CD4-positive, alpha-beta T cell treated with Interleukin-15 for 1 hour (primary cell): ENCODE measurements at regions not wholly inside any gene's neighbourhood (a gene's known extent, or its start where the extent isn't known, plus 50 kb on each side); places are given as distances from the start of the nearest gene placed in this dataset.

ENCODE experiments used
- DNase-seq: peaks from one replicate; pipeline ENCODE4 v3.0.0-alpha.2; 2020

- no peak for DNase-seq
Measured at GRCh38 chr13:22461854-22462490, 718.8 kb upstream of the SGCG start.

- no peak for DNase-seq
Measured at GRCh38 chr13:22463089-22463488, 717.7 kb upstream of the SGCG start.

- no peak for DNase-seq
Measured at GRCh38 chr13:22468045-22468444, 712.7 kb upstream of the SGCG start.

- DNase-seq = no peak
Measured at GRCh38 chr13:22468824-22469223, 712.0 kb upstream of the SGCG start.

- no peak for DNase-seq
Measured at GRCh38 chr13:22469452-22469851, 711.3 kb upstream of the SGCG start.

- no peak for DNase-seq
Measured at GRCh38 chr13:22470075-22470474, 710.7 kb upstream of the SGCG start.

- no peak for DNase-seq
Measured at GRCh38 chr13:22482496-22483000, 698.2 kb upstream of the SGCG start.

- no peak for DNase-seq
Measured at GRCh38 chr13:22483276-22483675, 697.5 kb upstream of the SGCG start.

DNA sequence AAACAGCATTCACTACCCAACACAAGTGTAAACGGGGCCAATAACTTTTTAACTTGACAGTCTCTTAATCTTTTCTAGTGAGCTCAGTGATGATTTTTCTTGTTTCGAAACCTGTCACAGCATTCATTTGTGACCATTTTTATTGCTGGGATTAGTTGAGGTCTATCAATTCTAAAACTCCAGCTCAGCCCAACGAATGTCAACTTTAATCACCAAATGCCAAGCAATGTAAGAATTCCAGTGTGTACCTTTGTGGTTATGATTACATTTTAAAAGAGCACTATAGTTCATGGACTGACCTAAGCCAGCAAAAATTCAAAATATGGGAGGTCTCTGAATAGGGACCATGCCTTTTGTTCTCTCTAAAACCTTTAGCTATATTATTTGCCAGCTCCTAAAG, 694.3 kb upstream of the SGCG start:
- DNase-seq = no peak

DNA sequence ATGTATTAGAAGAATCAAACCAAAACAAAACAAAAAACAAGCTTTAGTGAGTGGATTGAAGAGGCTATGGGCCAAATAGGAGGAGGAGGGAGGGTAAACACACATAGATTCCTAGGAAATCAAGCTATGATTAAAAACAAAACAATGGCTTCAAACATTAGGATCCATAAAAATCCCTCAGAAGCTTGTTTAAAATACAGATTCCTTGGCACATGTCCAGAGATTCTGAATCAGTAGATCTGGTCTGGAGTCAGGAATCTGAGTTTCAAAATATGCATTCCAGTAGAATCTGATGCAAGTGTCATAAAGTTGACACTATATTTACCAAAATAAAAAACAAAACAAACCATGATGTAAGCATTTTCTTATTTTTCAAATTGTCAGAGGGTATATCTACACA, 692.8 kb upstream of the SGCG start:
- DNase-seq = no peak

DNA sequence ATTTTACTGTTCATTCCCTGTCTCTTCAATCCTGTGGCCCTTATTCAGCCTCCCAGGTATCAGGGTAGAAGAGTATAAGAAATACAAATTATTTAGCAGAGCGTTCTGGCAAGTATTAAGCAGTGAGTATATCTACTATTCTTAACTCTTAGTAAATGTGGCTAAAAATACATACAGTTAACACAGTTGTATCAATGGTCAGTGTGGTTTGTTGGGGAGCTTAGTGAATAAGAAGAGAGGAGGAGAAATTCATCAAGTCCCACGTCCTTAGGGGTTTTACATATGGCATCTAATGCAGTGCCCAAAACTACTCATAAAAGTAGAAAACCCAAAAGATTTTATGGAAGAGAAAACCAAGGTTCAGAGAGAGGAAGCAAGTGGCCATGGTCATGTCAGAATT, 691.0 kb upstream of the SGCG start:
- DNase-seq = no peak

GRCh38 chr13:22495819-22496218, 685.0 kb upstream of the SGCG start:
- DNase-seq = no peak

DNA sequence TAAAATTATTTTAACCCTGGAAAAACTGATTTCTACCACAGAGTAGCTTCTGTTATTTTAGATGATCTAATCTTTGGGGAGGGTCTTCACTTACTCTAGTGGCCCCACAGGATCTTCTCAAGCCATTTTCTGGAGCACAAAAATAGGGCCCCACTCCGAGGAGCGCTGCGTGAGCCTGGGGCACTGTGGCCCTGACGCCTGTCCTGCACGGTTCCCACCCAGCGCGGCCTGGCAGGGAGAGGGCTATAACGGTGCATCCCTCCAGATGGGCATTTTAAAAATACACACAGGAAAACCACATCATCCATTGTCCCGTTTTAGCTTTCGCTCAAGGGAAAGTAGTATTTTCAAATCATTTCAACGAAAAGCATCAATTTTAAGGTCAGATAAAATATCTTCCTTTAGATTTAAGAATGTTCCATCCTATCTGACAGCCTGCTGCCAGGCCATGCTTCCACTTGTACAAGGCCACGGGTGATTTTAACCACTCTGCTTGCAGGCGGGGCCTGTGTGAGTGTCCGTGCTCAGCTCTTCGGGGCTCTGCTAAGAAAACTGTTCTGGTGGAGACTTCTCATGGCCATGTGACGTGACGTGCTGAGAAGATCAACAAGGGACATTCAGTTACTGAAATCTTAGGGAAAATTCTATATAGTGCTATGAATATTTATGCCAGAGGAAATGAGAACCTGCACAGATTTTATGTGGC, 683.8 kb upstream of the SGCG start:
- no peak for DNase-seq

DNA sequence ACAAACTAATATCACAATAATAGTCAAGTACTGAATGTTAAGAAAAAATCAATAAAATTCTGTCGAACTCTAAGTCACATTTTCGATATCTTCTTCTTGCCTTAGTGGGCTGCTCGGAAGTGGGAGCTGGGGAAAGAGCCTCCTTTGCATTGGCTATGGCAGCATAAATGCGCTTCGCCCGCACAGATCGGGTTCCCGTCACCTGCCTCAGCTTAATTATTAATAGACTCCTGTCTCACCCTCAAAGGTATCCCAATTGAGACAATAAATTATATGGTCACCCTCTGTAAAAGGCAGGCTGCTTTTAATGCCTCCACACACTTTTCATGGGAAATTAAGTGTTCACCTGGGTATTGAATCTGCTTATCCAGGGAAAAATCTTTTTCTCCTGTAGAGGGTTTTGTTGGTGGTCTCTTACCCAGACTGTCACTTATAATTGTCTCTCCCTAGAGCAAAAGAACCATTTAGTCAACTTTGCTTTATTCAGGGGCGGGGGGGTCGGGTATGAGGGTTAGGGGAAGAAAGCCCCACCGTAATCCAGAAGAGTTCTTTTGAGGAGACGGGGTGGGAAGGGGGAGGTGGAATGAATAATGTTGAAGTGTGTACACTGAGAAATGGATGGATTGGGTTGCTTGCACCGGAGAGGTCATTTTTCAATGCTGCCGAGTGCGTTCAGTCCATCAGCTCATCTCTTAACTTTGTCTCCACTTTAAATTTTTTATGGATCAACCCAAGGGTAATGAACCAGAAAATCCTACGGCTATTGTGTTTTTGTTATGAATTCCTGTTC, 682.6 kb upstream of the SGCG start:
- no peak for DNase-seq

DNA sequence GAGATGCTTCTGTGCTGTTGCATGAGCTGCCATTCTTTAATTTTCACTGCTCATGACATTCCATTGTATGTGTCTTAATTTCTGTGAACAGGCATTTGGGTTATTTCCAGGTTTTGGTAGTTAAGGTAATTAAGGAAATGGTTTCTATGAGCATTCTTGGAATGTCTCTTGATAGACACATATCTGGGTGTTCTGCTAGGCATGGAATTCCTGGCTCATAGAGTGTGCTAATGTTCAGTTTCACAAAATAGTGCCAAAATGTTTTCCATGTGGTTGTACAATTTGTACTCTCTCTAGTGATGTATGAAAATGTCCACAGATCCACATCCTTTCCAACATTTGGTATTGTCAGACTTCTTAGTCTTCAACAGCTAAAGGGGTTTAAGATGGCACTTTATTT, 680.9 kb upstream of the SGCG start:
- no peak for DNase-seq

- DNase-seq = no peak
Measured at GRCh38 chr13:22505489-22505888, 675.3 kb upstream of the SGCG start.

GRCh38 chr13:22506096-22506691, 674.6 kb upstream of the SGCG start:
- no peak for DNase-seq

- no peak for DNase-seq
Measured at GRCh38 chr13:22517544-22517943, 663.2 kb upstream of the SGCG start.

DNA sequence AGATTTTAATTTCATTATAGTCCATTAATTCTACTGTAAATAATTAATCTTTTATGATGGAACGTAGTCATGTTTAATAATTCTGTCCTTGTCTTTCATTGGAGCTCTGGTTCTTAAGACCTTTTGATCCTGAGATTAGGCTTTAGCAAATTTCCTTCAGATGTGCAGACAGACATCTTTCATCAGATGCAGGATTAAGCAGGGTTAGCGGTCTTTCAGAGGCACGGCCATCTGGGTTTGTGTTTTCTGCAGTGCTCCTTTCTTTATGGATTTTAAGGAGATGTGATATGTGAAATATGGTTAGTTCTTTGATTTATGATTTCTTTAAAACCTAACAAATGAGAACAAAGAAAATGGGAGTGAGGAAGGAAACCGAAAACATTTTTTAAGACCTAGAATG, 643.9 kb upstream of the SGCG start:
- no peak for DNase-seq

DNA sequence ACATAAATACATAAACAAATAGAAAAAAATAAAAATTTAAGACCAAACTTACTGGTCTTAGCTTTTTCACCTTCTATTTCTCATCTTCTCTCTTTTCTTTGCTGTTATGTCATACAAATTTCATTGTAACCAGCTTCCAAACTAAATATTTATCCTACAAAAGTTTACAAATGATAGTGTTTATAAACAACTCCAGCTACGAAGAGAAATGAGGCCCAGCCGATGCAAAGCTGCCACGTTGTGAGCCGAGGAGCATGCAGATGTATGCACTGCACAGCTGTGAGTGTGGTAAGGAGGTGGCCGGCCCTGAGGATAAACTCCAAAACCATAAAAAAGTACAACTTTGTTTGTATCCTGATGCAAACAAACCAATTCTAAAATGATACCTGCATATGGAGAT, 642.4 kb upstream of the SGCG start:
- no peak for DNase-seq

DNA sequence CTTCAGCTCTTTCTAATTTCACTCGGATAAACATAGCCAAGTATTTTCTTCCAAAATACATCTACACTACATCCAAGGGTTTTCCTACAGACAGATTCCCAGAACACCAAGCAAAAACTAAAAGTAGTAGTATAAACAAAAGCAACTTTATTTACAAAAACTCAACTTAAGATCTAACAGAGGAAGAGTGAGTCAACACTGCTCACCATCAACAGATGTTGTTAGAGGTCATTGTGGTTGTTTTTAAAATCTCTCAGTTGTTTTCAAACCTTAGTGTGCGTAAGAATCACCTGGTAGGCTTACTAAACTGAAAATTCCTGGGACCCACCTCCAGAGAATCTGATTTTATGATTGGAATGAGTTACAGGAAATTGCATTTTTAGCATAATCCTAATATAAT, 631.7 kb upstream of the SGCG start:
- DNase-seq = no peak

DNA sequence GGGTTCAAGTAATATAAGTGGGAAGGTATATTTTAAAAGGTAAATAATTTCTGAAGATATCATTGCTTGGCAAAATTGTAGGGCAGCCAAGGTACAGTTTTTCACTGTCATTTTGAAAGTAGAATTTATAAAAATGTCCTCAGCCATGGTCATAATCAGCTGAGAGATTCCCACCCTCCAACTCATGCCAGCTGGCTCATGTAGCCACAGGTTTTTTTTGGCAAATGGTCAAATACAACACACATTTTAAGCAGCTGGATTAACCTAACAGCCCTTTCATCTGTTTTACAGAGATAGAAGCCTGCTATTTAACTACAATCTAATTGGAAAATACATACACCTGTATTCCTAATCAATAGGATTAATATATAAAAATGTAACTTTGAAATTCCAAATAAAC, 619.2 kb upstream of the SGCG start:
- no peak for DNase-seq

DNA sequence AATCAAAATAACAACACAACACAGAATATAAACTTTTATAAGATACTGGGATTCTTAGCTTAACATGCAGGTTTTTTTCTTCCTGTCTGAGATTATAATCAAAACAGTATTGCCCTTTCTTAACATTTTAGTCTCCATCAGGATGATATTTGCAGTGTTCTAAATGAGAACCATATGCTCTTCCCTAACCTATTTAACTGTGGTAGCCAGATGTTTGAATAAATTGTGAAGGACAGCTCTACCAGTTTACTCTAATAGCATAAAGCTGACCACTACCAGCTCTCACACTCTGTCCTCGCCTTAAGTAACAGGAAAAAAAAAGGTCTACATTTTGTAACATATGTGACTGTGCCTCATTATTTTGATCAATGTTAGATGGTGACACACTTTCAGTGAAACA, 618.7 kb upstream of the SGCG start:
- no peak for DNase-seq

DNA sequence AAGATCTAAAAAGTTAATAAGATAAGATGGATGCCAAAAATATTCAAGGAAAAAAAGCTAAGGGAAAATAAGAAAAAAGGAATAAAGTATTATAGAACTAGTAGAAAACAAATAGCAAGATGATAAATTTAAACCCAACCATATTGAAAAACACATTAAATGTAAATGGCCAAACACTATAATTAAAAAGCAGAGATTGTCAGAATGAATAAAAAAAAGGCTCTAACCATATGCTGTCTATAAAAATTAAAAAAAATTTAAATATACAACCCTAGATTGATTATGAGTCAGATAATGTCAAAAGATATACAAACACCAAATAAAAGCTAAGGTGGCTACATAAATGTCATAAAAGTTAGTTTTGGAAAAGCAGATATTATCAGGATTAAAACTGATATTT, 617.5 kb upstream of the SGCG start:
- no peak for DNase-seq
